WTC11 (cell line): ENCODE measurements at regions not wholly inside any gene's neighbourhood (a gene's known extent, or its start where the extent isn't known, plus 50 kb on each side); places are given as distances from the start of the nearest gene placed in this dataset.

Source experiments
- ATAC-seq: fragments of 200-7000 bp; cut with Tn5 transposase; 2 replicates; pipeline ENCODE4 v1.10.0; 2021; ENCODE audit warnings: mild to moderate bottlenecking, moderate library complexity
- CTCF ChIA-PET: fragments of 300-600 bp; sonication (Branson Sonifier 250); formaldehyde crosslinking; loops from one replicate; lab custom pipeline; 2021; ENCODE audit warnings: antibody characterized with exemption; lab: Charles Lee
- POLR2A ChIA-PET: fragments of 350-600 bp; sonication (Branson Sonifier 250); formaldehyde crosslinking; loops from one replicate; lab custom pipeline; 2021; ENCODE audit warnings: antibody characterized with exemption; lab: Charles Lee
- DNase-seq: peaks from one replicate; pipeline ENCODE4 v3.0.0; 2021; ENCODE audit warnings: low spot score
- H3K27ac Mint-ChIP-seq: 2 replicates; pipeline ENCODE4 v1.8.0; 2021; ENCODE audit warnings: mixed read lengths
- H3K27me3 Mint-ChIP-seq: 2 replicates; pipeline ENCODE4 v1.8.0; 2021; ENCODE audit warnings: low read depth, mild to moderate bottlenecking, moderate library complexity, mixed read lengths
- H3K36me3 Mint-ChIP-seq: 2 replicates; pipeline ENCODE4 v1.8.0; 2021; ENCODE audit warnings: mixed read lengths
- H3K4me1 Mint-ChIP-seq: 2 replicates; pipeline ENCODE4 v1.8.0; 2022; ENCODE audit warnings: mixed read lengths
- H3K4me3 Mint-ChIP-seq: 2 replicates; pipeline ENCODE4 v1.8.0; 2021; ENCODE audit warnings: mild to moderate bottlenecking, moderate library complexity, mixed read lengths
- H3K9me3 Mint-ChIP-seq: 2 replicates; pipeline ENCODE4 v1.8.0; 2021; ENCODE audit warnings: mixed read lengths
- IRF2 ChIP-seq: sonication (generic); formaldehyde crosslinking; IDR thresholded peaks from 2 replicates; pipeline ENCODE4 v1.8.0; 2022; ENCODE audit warnings: low read depth, missing genetic modification reagents, borderline replicate concordance
- JAZF1 ChIP-seq: fragments of 250-450 bp; sonication (Bioruptor Pico); IDR thresholded peaks from 2 replicates; pipeline ENCODE4 v1.9.0; 2021; ENCODE audit warnings: moderate library complexity, mild to moderate bottlenecking, inconsistent platforms
- KAT7 ChIP-seq: sonication (generic); formaldehyde crosslinking; IDR thresholded peaks from 2 replicates; pipeline ENCODE4 v1.8.1; 2023; ENCODE audit warnings: missing genetic modification reagents, mild to moderate bottlenecking, borderline replicate concordance
- SMAD4 ChIP-seq: sonication (generic); formaldehyde crosslinking; IDR thresholded peaks from 2 replicates; pipeline ENCODE4 v1.8.0; 2022; ENCODE audit warnings: mild to moderate bottlenecking, missing genetic modification reagents
- SP1 ChIP-seq: sonication (generic); formaldehyde crosslinking; conservative IDR thresholded peaks from 2 replicates; pipeline ENCODE4 v1.8.1; 2022; ENCODE audit warnings: missing genetic modification reagents
- TCF7 ChIP-seq: sonication (generic); formaldehyde crosslinking; IDR thresholded peaks from 2 replicates; pipeline ENCODE4 v1.8.0; 2022; ENCODE audit warnings: mild to moderate bottlenecking, low read depth, missing genetic modification reagents, moderate library complexity
- TEAD1 ChIP-seq: sonication (generic); formaldehyde crosslinking; IDR thresholded peaks from 2 replicates; pipeline ENCODE4 v1.8.0; 2022; ENCODE audit warnings: mild to moderate bottlenecking, missing genetic modification reagents
- TP53 ChIP-seq: sonication (generic); formaldehyde crosslinking; IDR thresholded peaks from 2 replicates; pipeline ENCODE4 v1.8.1; 2023; ENCODE audit warnings: mild to moderate bottlenecking, missing genetic modification reagents
- ZNF138 ChIP-seq: sonication (generic); formaldehyde crosslinking; conservative IDR thresholded peaks from 2 replicates; pipeline ENCODE4 v1.8.1; 2022; ENCODE audit warnings: mild to moderate bottlenecking, moderate library complexity, missing genetic modification reagents
- TF ChIP-seq, protein P1 (sequence below): sonication (generic); formaldehyde crosslinking; IDR thresholded peaks from 2 replicates; pipeline ENCODE4 v1.8.1; 2022; ENCODE audit warnings: low read depth, mild to moderate bottlenecking, moderate library complexity, missing genetic modification reagents, borderline replicate concordance
- TF ChIP-seq, protein P2 (sequence below): sonication (generic); formaldehyde crosslinking; IDR thresholded peaks from 2 replicates; pipeline ENCODE4 v1.8.1; 2022; ENCODE audit warnings: mild to moderate bottlenecking, missing genetic modification reagents, moderate library complexity, borderline replicate concordance
- TF ChIP-seq, protein P3 (sequence below): sonication (generic); formaldehyde crosslinking; IDR thresholded peaks from 2 replicates; pipeline ENCODE4 v1.8.1; 2023; ENCODE audit warnings: mild to moderate bottlenecking, moderate library complexity, missing genetic modification reagents
- TF ChIP-seq, protein P4 (sequence below): sonication (generic); formaldehyde crosslinking; IDR thresholded peaks from 2 replicates; pipeline ENCODE4 v1.8.0; 2022; ENCODE audit warnings: mild to moderate bottlenecking, missing genetic modification reagents
- TF ChIP-seq, protein P5 (sequence below): fragments of 250-450 bp; sonication (Bioruptor Pico); IDR thresholded peaks from 2 replicates; pipeline ENCODE4 v2.1.2; 2022; ENCODE audit warnings: mild to moderate bottlenecking, moderate library complexity
- TF ChIP-seq, protein P6 (sequence below): fragments of 250-450 bp; sonication (Bioruptor Pico); conservative IDR thresholded peaks from 2 replicates; pipeline ENCODE4 v1.9.0; 2021; ENCODE audit warnings: mild to moderate bottlenecking

DNA sequence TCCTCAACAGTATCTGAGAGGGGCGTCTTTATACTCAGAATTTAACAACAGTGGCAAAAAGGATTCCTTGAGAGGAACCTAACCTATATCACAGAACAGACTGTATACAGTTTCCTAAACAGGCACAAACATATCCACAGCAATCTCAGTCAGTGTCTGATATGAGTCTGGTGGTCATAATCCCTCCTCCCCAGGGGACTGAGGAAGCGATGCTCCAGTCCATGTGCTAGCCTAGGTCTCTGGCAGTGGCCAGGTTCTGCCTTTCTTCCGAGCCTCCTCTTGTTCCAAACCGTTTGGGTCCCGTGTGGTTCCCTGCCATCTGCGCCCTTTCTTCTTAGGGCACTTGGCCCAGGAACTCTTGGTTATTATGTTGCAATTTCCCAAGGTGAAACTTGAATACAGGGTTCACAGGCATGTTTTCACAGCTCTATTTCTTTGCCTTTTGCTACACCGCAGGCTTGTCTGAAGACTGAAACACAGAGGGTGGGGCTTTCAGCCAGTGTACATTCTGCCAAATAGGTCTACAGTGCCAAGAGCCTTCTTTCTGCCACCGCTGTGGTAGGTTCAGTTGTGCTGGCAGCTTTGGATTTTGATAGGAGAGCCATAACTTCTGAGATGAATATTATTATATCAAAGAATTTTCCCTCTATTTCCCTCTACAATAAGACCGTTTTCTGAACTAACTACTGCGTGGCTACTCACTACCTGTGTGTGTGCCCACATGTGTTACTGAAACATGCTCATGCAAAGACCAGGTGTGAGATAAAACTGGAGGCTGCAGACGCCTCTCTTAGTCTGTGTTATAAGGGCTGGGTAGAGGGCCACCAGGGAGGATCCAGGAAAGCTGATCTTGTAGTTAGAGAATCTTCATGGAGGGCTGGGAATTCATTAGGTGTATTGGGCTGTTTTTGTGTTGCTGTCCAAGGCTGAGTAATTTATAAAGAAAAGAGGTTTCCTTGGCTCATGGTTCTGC, 75.0 kb upstream of the HAAO start (continued):
- TF ChIP-seq IRF2 (CRISPR knock-in tag) (no peak), TP53 (CRISPR knock-in tag) (no peak)
- TF ChIP-seq, protein P1, sequence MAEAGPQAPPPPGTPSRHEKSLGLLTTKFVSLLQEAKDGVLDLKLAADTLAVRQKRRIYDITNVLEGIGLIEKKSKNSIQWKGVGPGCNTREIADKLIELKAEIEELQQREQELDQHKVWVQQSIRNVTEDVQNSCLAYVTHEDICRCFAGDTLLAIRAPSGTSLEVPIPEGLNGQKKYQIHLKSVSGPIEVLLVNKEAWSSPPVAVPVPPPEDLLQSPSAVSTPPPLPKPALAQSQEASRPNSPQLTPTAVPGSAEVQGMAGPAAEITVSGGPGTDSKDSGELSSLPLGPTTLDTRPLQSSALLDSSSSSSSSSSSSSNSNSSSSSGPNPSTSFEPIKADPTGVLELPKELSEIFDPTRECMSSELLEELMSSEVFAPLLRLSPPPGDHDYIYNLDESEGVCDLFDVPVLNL = no peak
- TF ChIP-seq, protein P2, sequence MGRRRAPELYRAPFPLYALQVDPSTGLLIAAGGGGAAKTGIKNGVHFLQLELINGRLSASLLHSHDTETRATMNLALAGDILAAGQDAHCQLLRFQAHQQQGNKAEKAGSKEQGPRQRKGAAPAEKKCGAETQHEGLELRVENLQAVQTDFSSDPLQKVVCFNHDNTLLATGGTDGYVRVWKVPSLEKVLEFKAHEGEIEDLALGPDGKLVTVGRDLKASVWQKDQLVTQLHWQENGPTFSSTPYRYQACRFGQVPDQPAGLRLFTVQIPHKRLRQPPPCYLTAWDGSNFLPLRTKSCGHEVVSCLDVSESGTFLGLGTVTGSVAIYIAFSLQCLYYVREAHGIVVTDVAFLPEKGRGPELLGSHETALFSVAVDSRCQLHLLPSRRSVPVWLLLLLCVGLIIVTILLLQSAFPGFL (CRISPR knock-in tag) = no peak

DNA sequence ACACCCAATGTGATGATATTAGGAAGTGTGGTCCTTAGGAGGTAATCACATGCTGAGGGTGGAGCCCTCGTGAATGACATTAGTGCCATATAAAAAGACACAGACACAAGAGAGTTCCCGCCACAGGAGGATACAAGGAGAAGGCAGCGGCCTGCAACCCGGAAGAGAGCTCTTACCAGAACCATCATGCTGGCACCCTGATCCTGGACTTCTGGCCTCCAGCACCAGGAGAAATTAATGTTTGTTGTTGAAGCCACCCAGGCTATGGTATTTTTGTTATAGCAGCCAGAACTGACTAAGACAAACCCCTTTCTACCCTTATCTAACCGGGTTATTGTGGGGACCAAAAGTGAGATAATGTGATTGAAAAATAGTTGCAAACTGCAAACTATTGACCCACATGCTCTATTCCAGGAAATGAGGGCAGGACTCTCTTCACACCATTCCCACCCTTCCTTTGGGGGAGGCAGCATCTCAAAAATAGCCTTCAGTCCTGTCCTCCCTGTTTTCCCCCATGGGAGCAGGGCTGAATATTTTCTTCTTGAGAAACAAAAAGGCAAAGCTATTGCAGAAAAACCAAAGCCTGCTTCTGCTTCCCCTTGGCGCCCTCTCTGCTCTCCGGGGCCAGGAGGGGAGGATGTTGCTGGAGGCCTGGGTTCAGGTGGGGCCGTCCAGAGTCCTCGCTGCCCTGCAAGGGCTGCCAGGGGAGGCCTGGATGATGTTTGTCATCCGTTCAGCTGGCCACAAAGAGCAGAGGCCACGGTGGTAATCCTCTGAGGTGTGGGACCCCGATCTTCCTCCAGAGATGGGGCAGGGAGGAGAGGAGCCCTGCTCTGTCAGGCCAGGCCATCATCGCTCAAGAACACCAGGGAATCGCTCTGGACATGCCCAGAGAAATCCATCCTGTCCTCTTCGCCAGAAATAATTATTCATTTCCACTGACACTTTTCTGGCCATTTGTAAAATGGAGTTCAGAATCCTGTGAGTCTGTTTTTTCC, 73.8 kb upstream of the HAAO start:
- no peak overlapping the region for H3K27ac Mint-ChIP-seq
- peaks cover 6% of the 10 kb centered on the region; the same call in 1 of the 2 replicates for H3K27me3 Mint-ChIP-seq
- peaks cover 20% of the 10 kb centered on the region for H3K9me3 Mint-ChIP-seq
- DNase-seq (no peak), ATAC-seq (no peak)
- H3K36me3 Mint-ChIP-seq = peaks cover 12% of the 10 kb centered on the region
- POLR2A ChIA-PET = no interaction called here
- H3K4me1 Mint-ChIP-seq = no peaks in the 10 kb centered on the region
- no peak overlapping the region for H3K4me3 Mint-ChIP-seq
- TF ChIP-seq SMAD4 = no peak
- CTCF ChIA-PET = no interaction called here

DNA sequence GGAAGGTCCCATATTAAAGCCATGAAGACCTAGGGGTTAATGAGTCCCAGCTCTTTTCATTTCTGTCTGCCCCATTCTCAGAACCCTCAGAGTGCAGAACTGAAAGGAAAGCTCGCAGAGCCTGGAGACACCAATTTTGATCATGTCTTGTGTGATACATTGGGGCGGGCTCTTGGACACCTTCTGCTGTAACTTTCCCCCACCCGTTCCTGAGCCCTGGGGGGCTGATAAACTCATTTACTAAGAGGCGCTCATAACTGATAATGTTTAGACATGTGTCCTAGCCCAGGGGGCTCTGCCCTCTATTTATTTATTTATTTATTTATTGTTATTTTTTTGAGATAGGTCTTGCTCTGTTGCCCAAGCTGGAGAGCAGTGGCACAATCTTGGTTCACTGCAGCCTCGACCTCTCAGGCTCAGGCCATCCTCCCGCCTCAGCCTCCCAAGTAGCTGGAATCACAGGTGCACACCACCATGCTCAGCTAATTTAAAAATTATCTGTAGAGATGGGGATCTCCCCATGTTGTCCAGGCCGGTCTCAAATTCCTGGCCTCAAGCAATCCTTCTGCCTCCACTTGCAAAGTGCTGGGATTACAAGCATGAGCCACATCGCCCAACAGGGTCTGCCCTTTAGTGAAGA, 72.4 kb upstream of the HAAO start:
- TF ChIP-seq JAZF1 (CRISPR knock-in tag) = no peak
- TF ChIP-seq TCF7 = no peak
- TF ChIP-seq IRF2 (CRISPR knock-in tag) = no peak
- TF ChIP-seq ZNF138 (CRISPR knock-in tag) = no peak
- no peak for TF ChIP-seq SP1 (CRISPR knock-in tag)
- no peak for TF ChIP-seq TEAD1 (CRISPR knock-in tag)
- TF ChIP-seq, protein P3, sequence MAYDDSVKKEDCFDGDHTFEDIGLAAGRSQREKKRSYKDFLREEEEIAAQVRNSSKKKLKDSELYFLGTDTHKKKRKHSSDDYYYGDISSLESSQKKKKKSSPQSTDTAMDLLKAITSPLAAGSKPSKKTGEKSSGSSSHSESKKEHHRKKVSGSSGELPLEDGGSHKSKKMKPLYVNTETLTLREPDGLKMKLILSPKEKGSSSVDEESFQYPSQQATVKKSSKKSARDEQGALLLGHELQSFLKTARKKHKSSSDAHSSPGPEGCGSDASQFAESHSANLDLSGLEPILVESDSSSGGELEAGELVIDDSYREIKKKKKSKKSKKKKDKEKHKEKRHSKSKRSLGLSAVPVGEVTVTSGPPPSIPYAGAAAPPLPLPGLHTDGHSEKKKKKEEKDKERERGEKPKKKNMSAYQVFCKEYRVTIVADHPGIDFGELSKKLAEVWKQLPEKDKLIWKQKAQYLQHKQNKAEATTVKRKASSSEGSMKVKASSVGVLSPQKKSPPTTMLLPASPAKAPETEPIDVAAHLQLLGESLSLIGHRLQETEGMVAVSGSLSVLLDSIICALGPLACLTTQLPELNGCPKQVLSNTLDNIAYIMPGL = no peak
- TF ChIP-seq, protein P4, sequence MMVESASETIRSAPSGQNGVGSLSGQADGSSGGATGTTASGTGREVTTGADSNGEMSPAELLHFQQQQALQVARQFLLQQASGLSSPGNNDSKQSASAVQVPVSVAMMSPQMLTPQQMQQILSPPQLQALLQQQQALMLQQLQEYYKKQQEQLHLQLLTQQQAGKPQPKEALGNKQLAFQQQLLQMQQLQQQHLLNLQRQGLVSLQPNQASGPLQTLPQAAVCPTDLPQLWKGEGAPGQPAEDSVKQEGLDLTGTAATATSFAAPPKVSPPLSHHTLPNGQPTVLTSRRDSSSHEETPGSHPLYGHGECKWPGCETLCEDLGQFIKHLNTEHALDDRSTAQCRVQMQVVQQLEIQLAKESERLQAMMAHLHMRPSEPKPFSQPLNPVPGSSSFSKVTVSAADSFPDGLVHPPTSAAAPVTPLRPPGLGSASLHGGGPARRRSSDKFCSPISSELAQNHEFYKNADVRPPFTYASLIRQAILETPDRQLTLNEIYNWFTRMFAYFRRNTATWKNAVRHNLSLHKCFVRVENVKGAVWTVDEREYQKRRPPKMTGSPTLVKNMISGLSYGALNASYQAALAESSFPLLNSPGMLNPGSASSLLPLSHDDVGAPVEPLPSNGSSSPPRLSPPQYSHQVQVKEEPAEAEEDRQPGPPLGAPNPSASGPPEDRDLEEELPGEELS = no peak
- TF ChIP-seq, protein P5, sequence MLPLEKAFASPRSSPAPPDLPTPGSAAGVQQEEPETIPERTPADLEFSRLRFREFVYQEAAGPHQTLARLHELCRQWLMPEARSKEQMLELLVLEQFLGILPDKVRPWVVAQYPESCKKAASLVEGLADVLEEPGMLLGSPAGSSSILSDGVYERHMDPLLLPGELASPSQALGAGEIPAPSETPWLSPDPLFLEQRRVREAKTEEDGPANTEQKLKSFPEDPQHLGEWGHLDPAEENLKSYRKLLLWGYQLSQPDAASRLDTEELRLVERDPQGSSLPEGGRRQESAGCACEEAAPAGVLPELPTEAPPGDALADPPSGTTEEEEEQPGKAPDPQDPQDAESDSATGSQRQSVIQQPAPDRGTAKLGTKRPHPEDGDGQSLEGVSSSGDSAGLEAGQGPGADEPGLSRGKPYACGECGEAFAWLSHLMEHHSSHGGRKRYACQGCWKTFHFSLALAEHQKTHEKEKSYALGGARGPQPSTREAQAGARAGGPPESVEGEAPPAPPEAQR (CRISPR knock-in tag) = no peak
- TF ChIP-seq, protein P6, sequence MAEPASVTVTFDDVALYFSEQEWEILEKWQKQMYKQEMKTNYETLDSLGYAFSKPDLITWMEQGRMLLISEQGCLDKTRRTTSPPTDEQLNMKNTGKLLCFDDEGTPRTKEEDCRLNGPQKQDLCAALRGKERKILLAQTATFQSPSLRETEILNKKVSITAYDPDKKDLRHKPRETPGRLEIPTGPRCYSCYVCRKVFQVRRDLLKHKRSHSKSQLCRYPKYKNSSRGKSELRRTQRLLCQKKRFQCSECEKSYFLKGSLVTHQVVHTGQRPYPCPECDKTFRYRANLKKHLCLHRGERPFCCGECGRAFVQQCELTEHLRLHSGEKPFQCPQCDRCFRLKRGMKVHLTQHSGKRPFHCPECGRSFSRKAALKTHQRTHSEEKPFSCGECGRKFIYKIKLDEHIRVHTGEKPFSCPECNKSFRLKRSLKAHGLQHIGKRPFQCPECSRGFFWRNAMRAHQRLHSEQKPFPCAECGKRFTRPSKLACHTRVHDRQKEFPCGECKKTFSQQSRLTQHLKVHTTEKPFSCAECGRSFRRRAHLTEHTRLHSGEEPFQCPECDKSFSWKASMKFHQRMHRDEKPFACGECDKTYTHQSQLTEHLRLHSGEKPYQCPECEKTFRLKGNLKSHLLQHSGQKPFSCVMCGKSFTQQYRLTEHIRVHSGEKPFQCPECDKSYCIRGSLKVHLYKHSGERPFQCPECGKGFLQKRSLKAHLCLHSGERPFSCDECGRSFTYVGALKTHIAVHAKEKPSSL = no peak
- no peak for TF ChIP-seq KAT7 (CRISPR knock-in tag)
- ChIA-PET CTCF (no interaction called here), POLR2A (no interaction called here)
- ATAC-seq (no peak), DNase-seq (no peak)
- Mint-ChIP-seq H3K27me3 (peaks cover 6% of the 10 kb centered on the region; the same call in 1 of the 2 replicates), H3K4me1 (no peaks in the 10 kb centered on the region), H3K27ac (no peak overlapping the region), H3K4me3 (no peak overlapping the region), H3K9me3 (peaks cover 20% of the 10 kb centered on the region), H3K36me3 (peaks cover 12% of the 10 kb centered on the region)
